HepG2 (cell line): ENCODE measurements at regions not wholly inside any gene's neighbourhood (a gene's known extent, or its start where the extent isn't known, plus 50 kb on each side); places are given as distances from the start of the nearest gene placed in this dataset.

Experiments used
- CREM ChIP-seq, 2 experiments: sonication (generic) in 1 of 2; formaldehyde crosslinking in 1 of 2; IDR thresholded peaks; 2 replicates each; pipeline versions ENCODE4 v1.4.0 to v1.6.1; 2016 to 2020; ENCODE audit warnings: antibody characterized with exemption in 1 of 2, mild to moderate bottlenecking in 1 of 2, missing genetic modification reagents in 1 of 2
- HNRNPL ChIP-seq: fragments of 200-400 bp; formaldehyde crosslinking; IDR thresholded peaks from 2 replicates; pipeline ENCODE4 v1.6.1; 2017; ENCODE audit warnings: mild to moderate bottlenecking, low read depth, low read length
- MYC ChIP-seq: sonication (generic); formaldehyde crosslinking; IDR thresholded peaks from 2 replicates; pipeline ENCODE4 v1.9.0; 2021; ENCODE audit warnings: missing genetic modification reagents, borderline replicate concordance
- STAT5B ChIP-seq: sonication (generic); formaldehyde crosslinking; IDR thresholded peaks from 2 replicates; pipeline ENCODE4 v1.4.0; 2020; ENCODE audit warnings: missing genetic modification reagents
- ZKSCAN1 ChIP-seq: fragments of 150-350 bp; IDR thresholded peaks from 2 replicates; pipeline ENCODE4 v1.6.1; 2014; ENCODE audit warnings: low read length
- ZNF20 ChIP-seq: sonication (generic); formaldehyde crosslinking; IDR thresholded peaks from 2 replicates; pipeline ENCODE4 v1.4.0; 2020; ENCODE audit warnings: mild to moderate bottlenecking, moderate library complexity, missing genetic modification reagents
- ZNF3 ChIP-seq: IDR thresholded peaks from 2 replicates; pipeline ENCODE4 v1.7.0; 2017; ENCODE audit warnings: inconsistent platforms
- ZNF713 ChIP-seq: sonication (generic); formaldehyde crosslinking; IDR thresholded peaks from 2 replicates; pipeline ENCODE4 v1.4.0; 2020; ENCODE audit warnings: mild to moderate bottlenecking, missing genetic modification reagents
- ZSCAN31 ChIP-seq: sonication (generic); formaldehyde crosslinking; IDR thresholded peaks from 2 replicates; pipeline ENCODE4 v1.5.0; 2020; ENCODE audit warnings: low read depth, mild to moderate bottlenecking, missing genetic modification reagents
- TF ChIP-seq, protein P1 (sequence below): sonication (generic); formaldehyde crosslinking; IDR thresholded peaks from 2 replicates; pipeline ENCODE4 v1.8.0; 2022; ENCODE audit warnings: mild to moderate bottlenecking, missing genetic modification reagents
- TF ChIP-seq, protein P2 (sequence below): sonication (generic); formaldehyde crosslinking; conservative IDR thresholded peaks from 2 replicates; pipeline ENCODE4 v1.4.0; 2020; ENCODE audit warnings: missing genetic modification reagents
- TF ChIP-seq, protein P3 (sequence below): sonication (generic); formaldehyde crosslinking; IDR thresholded peaks from 2 replicates; pipeline ENCODE4 v1.4.0; 2020; ENCODE audit warnings: missing genetic modification reagents
- TF ChIP-seq, protein P4 (sequence below), 2 experiments: sonication (generic) in 1 of 2; formaldehyde crosslinking in 1 of 2; IDR thresholded peaks; 2 replicates each; pipeline versions ENCODE4 v1.4.0 to v1.6.1; 2018 to 2020; ENCODE audit warnings: missing genetic modification reagents in 2 of 2, borderline replicate concordance in 1 of 2, low read depth in 1 of 2, mild to moderate bottlenecking in 1 of 2, missing biosample characterization in 1 of 2
- TF ChIP-seq, protein P5 (sequence below): sonication (generic); formaldehyde crosslinking; IDR thresholded peaks from 2 replicates; pipeline ENCODE4 v1.4.0; 2020; ENCODE audit warnings: missing genetic modification reagents
- TF ChIP-seq, protein P6 (sequence below): sonication (generic); formaldehyde crosslinking; IDR thresholded peaks from 2 replicates; pipeline ENCODE4 v1.5.1; 2020; ENCODE audit warnings: missing genetic modification reagents, mild to moderate bottlenecking, borderline replicate concordance
- TF ChIP-seq, protein P7 (sequence below): sonication (generic); formaldehyde crosslinking; IDR thresholded peaks from 2 replicates; pipeline ENCODE4 v1.4.0; 2020; ENCODE audit warnings: missing genetic modification reagents

DNA sequence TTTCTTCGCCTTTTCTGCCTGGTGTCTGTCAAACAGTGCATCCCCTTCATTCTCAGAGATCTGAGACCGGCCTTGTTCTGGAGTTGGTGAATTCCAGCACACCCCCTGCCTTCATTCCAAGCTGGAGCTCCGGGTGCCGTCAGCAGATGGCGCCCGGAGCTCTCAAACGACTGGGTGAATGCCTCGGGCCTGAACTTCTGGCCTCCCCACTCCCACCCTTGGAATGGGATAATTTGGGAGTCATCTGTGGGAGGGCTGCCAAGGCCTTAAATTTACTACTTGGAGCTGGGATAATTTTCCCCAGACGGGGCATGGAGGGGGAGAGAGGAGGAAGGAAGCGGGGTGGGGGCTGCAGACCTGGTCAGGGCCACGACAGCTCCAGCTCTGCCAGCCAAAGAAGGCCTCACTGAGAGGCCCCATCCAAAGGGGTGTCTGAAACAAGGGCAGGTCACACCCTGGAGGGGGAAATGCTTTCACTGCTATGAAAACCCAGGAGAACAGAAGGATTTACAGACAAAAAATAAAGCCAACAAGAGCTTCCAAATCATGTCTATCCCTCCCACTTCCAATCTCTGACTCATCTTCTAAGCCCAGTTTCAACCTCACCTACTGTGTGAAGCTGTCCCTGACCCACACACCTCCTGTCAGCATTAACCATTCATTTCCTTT lies 187.9 kb downstream of the OPA1 start (continued):
- TF ChIP-seq, protein P1, sequence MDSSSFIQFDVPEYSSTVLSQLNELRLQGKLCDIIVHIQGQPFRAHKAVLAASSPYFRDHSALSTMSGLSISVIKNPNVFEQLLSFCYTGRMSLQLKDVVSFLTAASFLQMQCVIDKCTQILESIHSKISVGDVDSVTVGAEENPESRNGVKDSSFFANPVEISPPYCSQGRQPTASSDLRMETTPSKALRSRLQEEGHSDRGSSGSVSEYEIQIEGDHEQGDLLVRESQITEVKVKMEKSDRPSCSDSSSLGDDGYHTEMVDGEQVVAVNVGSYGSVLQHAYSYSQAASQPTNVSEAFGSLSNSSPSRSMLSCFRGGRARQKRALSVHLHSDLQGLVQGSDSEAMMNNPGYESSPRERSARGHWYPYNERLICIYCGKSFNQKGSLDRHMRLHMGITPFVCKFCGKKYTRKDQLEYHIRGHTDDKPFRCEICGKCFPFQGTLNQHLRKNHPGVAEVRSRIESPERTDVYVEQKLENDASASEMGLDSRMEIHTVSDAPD = no peak
- TF ChIP-seq ZNF3 (CRISPR knock-in tag) = no peak
- TF ChIP-seq MYC (CRISPR knock-in tag) = peak; percentile 24; the same call in 1 of the 2 replicates
- TF ChIP-seq, protein P2, sequence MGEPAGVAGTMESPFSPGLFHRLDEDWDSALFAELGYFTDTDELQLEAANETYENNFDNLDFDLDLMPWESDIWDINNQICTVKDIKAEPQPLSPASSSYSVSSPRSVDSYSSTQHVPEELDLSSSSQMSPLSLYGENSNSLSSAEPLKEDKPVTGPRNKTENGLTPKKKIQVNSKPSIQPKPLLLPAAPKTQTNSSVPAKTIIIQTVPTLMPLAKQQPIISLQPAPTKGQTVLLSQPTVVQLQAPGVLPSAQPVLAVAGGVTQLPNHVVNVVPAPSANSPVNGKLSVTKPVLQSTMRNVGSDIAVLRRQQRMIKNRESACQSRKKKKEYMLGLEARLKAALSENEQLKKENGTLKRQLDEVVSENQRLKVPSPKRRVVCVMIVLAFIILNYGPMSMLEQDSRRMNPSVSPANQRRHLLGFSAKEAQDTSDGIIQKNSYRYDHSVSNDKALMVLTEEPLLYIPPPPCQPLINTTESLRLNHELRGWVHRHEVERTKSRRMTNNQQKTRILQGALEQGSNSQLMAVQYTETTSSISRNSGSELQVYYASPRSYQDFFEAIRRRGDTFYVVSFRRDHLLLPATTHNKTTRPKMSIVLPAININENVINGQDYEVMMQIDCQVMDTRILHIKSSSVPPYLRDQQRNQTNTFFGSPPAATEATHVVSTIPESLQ (CRISPR knock-in tag) = no peak
- TF ChIP-seq, protein P3, sequence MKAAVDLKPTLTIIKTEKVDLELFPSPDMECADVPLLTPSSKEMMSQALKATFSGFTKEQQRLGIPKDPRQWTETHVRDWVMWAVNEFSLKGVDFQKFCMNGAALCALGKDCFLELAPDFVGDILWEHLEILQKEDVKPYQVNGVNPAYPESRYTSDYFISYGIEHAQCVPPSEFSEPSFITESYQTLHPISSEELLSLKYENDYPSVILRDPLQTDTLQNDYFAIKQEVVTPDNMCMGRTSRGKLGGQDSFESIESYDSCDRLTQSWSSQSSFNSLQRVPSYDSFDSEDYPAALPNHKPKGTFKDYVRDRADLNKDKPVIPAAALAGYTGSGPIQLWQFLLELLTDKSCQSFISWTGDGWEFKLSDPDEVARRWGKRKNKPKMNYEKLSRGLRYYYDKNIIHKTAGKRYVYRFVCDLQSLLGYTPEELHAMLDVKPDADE (CRISPR knock-in tag) = no peak
- no peak for TF ChIP-seq HNRNPL
- no peak for TF ChIP-seq CREM (IDR thresholded peaks at IDR 0.05)
- TF ChIP-seq CREM (CRISPR knock-in tag; IDR thresholded peaks at IDR 0.05) = no peak
- TF ChIP-seq ZNF713 = no peak
- TF ChIP-seq, protein P4, sequence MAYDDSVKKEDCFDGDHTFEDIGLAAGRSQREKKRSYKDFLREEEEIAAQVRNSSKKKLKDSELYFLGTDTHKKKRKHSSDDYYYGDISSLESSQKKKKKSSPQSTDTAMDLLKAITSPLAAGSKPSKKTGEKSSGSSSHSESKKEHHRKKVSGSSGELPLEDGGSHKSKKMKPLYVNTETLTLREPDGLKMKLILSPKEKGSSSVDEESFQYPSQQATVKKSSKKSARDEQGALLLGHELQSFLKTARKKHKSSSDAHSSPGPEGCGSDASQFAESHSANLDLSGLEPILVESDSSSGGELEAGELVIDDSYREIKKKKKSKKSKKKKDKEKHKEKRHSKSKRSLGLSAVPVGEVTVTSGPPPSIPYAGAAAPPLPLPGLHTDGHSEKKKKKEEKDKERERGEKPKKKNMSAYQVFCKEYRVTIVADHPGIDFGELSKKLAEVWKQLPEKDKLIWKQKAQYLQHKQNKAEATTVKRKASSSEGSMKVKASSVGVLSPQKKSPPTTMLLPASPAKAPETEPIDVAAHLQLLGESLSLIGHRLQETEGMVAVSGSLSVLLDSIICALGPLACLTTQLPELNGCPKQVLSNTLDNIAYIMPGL (CRISPR knock-in tag; IDR thresholded peaks at IDR 0.05; ENCODE audit: borderline replicate concordance in 1 of 2, low read depth in 1 of 2) = peak in 1 of 2 experiments; percentile 39; a peak in 1 of 4 replicates
- TF ChIP-seq, protein P5, sequence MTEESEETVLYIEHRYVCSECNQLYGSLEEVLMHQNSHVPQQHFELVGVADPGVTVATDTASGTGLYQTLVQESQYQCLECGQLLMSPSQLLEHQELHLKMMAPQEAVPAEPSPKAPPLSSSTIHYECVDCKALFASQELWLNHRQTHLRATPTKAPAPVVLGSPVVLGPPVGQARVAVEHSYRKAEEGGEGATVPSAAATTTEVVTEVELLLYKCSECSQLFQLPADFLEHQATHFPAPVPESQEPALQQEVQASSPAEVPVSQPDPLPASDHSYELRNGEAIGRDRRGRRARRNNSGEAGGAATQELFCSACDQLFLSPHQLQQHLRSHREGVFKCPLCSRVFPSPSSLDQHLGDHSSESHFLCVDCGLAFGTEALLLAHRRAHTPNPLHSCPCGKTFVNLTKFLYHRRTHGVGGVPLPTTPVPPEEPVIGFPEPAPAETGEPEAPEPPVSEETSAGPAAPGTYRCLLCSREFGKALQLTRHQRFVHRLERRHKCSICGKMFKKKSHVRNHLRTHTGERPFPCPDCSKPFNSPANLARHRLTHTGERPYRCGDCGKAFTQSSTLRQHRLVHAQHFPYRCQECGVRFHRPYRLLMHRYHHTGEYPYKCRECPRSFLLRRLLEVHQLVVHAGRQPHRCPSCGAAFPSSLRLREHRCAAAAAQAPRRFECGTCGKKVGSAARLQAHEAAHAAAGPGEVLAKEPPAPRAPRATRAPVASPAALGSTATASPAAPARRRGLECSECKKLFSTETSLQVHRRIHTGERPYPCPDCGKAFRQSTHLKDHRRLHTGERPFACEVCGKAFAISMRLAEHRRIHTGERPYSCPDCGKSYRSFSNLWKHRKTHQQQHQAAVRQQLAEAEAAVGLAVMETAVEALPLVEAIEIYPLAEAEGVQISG (CRISPR knock-in tag) = no peak
- TF ChIP-seq ZNF20 = no peak
- TF ChIP-seq ZKSCAN1 = peak; percentile 54; the same call in 1 of the 2 replicates
- no peak for TF ChIP-seq STAT5B (CRISPR knock-in tag)
- TF ChIP-seq, protein P6, sequence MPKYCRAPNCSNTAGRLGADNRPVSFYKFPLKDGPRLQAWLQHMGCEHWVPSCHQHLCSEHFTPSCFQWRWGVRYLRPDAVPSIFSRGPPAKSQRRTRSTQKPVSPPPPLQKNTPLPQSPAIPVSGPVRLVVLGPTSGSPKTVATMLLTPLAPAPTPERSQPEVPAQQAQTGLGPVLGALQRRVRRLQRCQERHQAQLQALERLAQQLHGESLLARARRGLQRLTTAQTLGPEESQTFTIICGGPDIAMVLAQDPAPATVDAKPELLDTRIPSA (CRISPR knock-in tag) = no peak
- TF ChIP-seq ZSCAN31 = no peak
- TF ChIP-seq, protein P7, sequence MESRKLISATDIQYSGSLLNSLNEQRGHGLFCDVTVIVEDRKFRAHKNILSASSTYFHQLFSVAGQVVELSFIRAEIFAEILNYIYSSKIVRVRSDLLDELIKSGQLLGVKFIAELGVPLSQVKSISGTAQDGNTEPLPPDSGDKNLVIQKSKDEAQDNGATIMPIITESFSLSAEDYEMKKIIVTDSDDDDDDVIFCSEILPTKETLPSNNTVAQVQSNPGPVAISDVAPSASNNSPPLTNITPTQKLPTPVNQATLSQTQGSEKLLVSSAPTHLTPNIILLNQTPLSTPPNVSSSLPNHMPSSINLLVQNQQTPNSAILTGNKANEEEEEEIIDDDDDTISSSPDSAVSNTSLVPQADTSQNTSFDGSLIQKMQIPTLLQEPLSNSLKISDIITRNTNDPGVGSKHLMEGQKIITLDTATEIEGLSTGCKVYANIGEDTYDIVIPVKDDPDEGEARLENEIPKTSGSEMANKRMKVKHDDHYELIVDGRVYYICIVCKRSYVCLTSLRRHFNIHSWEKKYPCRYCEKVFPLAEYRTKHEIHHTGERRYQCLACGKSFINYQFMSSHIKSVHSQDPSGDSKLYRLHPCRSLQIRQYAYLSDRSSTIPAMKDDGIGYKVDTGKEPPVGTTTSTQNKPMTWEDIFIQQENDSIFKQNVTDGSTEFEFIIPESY (CRISPR knock-in tag) = no peak
